HG03432 (cell line): ENCODE measurements at regions not wholly inside any gene's neighbourhood (a gene's known extent, or its start where the extent isn't known, plus 50 kb on each side); places are given as distances from the start of the nearest gene placed in this dataset.

Experiments used
- ATAC-seq: cut with Tn5 transposase; IDR thresholded peaks from one replicate; pipeline ENCODE4 v1.9.1; 2021; ENCODE audit warnings: mild to moderate bottlenecking, moderate library complexity; ENCODE audit not compliant: unreplicated experiment

DNA sequence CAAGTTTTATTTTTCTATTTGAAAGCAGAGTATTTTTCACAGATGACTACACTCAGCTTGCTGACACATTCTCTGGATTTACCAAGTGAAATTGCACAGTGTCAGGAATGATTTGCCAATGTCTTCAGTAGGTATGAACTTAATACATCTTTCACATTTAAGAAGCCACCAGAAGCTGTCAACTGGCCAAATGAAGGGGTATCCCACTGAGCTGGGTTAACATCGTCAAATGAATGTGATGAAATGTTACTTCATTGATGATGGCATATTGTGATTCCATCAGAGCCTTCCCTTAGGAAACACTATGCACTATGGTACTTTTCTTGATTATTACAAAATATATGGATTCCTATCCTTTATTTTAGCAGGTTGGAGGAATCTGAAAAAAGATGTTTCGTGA is 592.3 kb downstream of the FGF9 start:
- no peak for ATAC-seq

DNA sequence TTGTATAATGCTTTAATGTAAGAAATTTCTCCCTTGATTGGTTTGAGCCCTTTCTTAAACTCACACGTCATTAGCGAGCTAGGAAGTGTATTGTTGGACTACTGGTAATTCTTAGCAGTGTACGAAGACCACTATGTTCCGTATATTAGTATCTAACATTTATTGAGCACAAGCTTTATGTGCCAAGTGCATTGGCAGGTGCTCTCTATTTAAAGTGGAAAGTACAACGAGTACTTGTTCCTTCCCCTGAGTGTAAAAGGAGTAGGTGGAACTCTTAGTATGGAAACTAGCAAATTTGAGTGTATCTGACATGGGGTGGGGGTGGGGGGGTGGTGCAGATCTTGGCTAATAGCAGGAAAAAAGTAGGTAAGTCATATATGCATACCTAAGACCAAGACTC is 594.7 kb downstream of the FGF9 start:
- no peak for ATAC-seq

DNA sequence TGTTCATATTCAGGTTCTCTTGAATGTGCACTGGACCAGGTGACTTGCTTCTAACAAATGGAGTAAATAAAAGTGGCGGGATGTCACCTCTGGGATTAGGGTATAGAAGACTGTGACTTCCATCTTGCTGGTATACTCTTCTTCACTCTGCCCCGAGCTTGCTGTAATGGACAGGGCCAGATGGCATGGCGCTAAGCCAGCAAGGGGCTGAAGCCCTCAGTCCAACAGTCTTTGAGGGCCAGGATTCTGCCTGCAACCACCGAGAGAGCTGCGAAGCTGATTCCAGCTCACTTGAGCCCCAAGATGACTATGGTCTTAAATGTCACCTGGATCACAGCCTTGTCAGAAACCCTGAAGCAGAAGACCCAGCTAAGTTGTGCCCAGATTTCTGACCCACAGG is 600.0 kb downstream of the FGF9 start:
- no peak for ATAC-seq

DNA sequence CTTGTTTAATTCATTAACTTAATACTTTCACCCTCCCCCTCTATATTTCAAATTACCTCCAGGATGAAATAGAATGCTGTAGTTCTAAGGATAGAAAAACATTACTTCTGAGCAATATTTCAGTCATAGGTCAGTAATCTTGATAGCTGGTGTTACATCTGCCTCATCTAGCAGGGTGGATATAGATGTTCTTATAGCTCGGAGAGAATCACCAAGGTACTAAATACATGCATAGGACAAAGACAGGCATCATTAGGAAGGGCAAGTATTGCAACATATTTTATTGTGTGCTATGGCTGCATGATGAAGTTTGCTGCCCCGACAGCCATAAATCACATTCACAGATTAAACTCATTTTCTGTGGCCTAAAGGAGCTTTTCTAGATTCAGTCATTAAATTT is 601.0 kb downstream of the FGF9 start:
- no peak for ATAC-seq

DNA sequence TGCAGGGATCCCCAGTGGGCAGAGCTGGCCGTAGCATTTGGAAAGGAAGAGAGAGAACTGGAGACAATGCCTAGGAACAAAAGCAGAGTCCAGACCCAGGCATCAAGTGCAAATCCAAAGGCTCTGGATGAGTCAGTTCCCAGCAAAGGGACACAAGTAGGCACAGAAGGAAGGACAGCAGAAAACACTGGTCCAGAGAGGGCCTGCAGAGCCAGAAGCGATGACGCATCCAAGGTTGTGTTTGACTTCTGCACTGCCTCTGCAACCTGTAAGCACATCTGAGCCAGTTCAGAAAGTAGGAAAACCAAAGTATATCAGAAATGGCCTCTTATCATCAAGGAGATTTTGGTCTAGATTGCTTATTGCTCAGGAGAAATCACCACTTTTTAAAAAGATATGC is 604.5 kb downstream of the FGF9 start:
- no peak for ATAC-seq

DNA sequence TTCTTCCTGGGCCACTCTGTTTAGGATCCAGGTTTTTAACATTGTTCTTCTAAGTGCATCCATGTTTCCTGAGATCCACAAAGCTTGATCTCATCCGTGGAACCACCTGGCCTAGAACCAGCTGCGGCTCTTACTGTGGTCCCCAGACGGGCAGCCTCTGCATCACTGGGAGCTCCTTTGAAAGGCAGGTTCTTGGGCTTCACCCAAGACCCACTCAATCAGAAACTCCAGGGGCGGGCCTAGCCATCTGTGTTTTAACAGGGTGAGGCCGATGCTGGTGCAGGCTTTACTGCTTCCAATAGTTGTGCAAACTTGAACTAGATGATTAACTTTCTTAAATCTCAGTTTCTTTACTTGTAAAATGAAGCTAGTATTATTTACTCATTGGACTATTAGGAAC is 605.7 kb downstream of the FGF9 start:
- ATAC-seq, result no peak

DNA sequence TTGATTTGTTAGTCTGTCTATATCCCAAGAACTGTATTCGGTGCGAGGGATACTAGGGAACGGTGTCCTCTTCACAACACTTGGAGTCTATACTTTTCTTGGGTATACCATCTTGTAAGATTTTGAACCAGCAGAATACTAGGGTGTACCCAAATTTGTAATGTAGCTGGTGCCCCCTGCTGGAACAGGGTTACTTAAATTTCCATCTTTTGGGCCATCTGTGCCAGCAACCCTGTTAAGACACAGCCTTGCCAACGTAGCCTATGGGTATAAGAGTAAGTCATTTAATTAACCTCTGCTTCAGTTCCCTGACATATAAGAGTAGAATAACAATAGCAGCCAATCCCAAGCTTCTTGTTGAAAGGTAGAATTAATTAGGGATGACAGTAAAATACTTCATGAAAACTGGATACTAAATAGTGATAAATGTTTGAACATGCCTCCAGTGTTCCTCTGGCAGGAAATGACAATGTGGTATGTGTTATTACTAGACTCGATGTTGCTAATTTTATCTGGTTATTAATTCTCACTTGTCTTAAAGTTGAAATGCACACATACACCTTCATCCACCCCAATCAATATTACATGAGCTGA is 607.6 kb downstream of the FGF9 start:
- no peak for ATAC-seq

GRCh38 chr13:22285867-22286266 is 615.0 kb downstream of the FGF9 start:
- no peak for ATAC-seq

GRCh38 chr13:22286338-22286737 is 615.5 kb downstream of the FGF9 start:
- ATAC-seq, result no peak

GRCh38 chr13:22287343-22287920 is 616.6 kb downstream of the FGF9 start:
- ATAC-seq, result no peak

DNA sequence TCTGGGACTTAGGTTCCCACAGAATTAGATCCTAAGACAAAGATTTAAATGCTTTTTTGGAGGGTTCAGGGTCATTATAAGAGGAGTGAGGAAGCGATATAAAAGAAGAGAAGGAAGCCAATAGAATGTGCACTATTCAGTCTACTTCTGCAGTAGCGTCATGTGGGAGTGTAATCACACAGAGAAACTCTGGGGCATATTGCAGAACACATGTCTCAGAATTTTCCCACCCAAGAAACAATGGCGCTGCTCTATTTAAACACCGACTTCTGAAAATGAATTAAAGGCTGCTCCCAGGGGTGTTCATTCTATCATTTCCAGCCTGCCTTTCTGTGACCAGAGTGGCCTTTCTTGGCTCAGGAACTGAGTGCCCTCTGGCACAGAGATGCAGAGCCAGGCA is 617.6 kb downstream of the FGF9 start:
- no peak for ATAC-seq

- ATAC-seq, result no peak
Measured at GRCh38 chr13:22289711-22290110, 618.8 kb downstream of the FGF9 start.

- ATAC-seq, result no peak
Measured at GRCh38 chr13:22298530-22298929, 627.7 kb downstream of the FGF9 start.

DNA sequence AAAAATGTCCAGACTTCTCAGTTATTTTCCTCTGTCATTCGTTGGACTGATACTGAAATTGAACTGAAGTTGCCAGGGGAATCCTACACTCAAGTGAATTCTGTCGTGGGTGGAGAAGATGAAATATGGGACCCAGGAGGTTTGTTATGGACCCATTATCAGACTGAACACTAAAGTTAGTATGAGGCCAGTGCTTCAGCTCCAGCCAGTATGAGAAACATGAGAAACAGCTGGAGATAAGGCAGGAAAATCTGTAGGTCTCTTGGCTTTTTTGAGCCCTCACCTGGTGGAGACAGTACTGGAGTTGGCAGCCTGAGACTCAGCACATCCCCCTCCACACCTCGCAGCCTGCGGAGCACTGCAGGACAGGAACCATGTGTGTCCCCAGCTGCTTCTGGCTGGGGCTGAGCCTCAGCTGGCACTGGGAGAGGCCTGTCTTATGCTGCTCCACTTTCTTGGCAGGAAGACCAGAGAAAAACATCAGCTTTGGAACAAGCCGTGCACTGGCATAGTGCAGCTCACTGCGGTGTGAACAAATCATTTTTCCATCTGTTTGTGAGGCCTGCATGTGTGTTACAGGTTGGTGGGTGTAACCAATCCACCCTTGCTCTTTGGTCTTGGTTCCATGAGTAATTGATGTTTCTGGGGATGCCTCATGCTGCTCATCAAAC is 641.0 kb downstream of the FGF9 start:
- ATAC-seq, result no peak

DNA sequence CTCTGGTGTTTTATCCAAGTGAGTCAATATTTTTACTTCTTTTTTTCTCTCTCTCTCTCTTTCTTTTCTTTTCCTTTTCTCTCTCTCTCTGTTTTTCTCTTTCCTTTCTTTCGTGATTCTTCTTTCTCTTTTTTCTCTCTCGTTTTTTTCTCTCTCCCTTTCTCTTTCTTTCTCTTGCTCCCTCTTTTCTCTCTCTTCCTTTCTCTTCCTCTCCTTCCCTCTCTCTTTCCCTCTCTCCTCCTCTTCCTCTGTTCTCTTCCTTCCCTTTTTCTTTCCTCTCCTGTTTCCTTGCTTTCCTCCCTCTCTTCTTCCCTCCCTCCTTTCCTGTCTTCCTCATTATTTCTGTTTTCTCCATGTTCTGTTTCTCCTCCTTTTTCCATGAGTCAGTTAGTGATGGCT is 641.5 kb downstream of the FGF9 start:
- ATAC-seq, result no peak

GRCh38 chr13:22316494-22317025 is 645.7 kb downstream of the FGF9 start:
- no peak for ATAC-seq

DNA sequence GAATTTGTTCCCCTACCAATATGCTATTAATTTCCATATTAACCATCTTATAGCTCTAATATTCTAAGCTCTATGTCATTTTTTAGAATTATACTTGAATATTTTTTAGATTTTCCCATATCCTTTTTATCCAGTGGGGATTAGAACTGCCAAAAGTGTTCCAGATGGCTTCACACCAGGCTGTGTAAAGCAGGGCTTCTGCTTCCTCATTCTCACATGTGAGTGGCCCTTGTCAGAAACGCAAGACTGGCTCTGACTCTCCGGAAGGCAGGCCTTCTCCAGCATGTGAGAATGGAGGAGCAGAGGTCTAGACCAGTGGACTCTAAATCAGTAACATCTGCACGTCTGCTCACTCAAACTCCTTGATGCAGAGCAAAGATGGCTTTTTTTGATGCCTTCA is 650.1 kb downstream of the FGF9 start:
- ATAC-seq, result no peak

DNA sequence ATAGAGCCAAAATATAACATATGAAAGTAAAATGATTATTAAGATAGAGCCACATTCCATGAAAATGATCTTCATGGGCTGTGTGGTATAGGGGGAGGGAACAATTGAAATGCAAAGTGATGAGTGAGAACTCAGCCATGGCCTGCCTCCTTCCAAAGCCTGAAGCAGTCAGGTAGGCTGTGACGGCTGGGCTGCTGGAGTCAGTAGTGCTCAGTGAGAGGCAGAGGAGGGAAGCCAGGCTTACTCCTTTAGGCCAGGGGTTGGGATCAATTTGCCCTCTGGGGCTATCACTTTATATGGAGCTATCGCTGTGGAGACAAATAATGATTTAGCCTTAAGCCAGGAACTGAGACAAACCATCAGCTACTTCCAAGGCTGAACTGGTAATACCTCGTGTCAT is 654.9 kb downstream of the FGF9 start:
- no peak for ATAC-seq

DNA sequence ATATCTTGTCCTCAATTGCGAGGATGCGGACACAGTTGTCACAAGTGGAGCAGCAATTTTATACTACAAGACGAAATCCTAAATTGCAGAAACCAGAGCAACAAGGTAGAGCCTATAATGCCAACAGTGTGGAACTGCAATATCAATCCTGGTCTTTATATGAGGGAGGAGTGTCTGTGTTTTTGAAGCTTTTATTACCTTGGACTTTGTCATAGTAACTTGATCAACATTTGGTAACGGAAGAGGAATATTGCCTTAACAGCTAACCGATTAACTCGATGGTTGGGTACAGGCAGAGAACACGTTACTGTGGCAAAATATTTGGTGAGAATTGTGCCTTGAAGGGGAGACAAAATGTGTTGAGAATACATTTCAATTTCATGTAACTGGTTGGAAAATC is 661.5 kb downstream of the FGF9 start:
- no peak for ATAC-seq

- no peak for ATAC-seq
Measured at GRCh38 chr13:22336460-22336859, 665.6 kb downstream of the FGF9 start.

DNA sequence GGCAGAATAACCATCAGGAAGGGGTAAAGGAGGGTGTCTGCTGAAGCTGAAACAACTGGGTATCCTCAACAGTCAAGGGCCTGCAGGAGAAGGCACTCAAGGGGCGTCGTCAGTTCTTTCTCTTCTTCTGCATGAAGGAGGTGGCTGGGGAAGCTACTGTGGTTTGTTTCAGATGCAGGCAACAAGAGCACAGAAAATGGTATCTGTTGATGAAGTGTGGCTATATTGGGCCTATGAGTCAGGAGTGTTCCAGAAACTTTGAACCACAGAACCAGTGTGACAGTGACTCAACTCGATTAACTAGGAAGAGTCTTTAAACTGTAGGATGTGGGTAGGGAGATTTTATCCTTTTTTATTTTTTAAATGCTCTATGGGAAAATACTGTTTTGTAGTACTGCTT is 686.3 kb downstream of the FGF9 start:
- ATAC-seq, result no peak

GRCh38 chr13:22369090-22369489 is 698.2 kb downstream of the FGF9 start:
- no peak for ATAC-seq
